ENCODE measurements at regions not wholly inside any gene's neighbourhood (a gene's known extent, or its start where the extent isn't known, plus 50 kb on each side); places are given as distances from the start of the nearest gene placed in this dataset.
A peak's percentile ranks its signal among the peaks of the same experiment; 100 is the strongest.

GRCh38 chr13:21965095-21965494 is 294.2 kb downstream of the FGF9 start:
- H4K20me1 ChIP-seq = no peaks in the 10 kb centered on the region
- H3K4me3 ChIP-seq = 0 out of 20 replicates have a peak overlapping the region, but pooled peaks of 1 of the 10 experiments have one; percentile 4
- H3K4me1 ChIP-seq = peaks cover 9 to 61% (median 55%) of the 10 kb centered on the region in 10 experiments; a peak in 19 of 20 replicates
- H3K9ac ChIP-seq = peak overlapping the region in 3 of 11 experiments; percentile 46 to 65 (median 57); a peak in 5 of 22 replicates
- no peak for TF ChIP-seq Cebpa-rat (IDR thresholded peaks at IDR 0.05)
- peak overlapping the region in 5 of 11 experiments; percentile 15 to 72 (median 63); a peak in 8 of 22 replicates for H3K27ac ChIP-seq
- H3K4me2 ChIP-seq = peak overlapping the region in 9 of 11 experiments; percentile 6 to 95 (median 75); a peak in 16 of 22 replicates
- no peaks in the 10 kb centered on the region; a peak in 1 of 22 replicates for H3K36me3 ChIP-seq
- peaks cover 13 to 40% (median 31%) of the 10 kb centered on the region in 11 experiments for H3K9me3 ChIP-seq (replicated peaks in 1 of 11)
- no peaks in the 10 kb centered on the region; a peak in 1 of 22 replicates for H3K27me3 ChIP-seq

GRCh38 chr13:21966014-21966413 is 295.1 kb downstream of the FGF9 start:
- Histone ChIP-seq H3K4me1 (peaks cover 9 to 70% (median 62%) of the 10 kb centered on the region in 10 experiments; a peak in 19 of 20 replicates), H3K27me3 (no peaks in the 10 kb centered on the region; a peak in 1 of 22 replicates), H3K36me3 (no peaks in the 10 kb centered on the region; a peak in 1 of 22 replicates), H3K4me3 (peak overlapping the region in 2 of 10 experiments; percentile 4 to 18; a peak in 3 of 20 replicates), H3K9ac (peak overlapping the region in 5 of 11 experiments; percentile 15 to 65 (median 46); a peak in 6 of 22 replicates), H3K9me3 (replicated peaks in 1 of 11) (peaks cover 13 to 34% (median 24%) of the 10 kb centered on the region in 11 experiments), H4K20me1 (no peaks in the 10 kb centered on the region), H3K4me2 (peak overlapping the region; percentile 28 to 95 (median 72); a peak in 21 of 22 replicates), H3K27ac (peak overlapping the region in 6 of 11 experiments; percentile 2 to 72 (median 60); a peak in 9 of 22 replicates)
- TF ChIP-seq Cebpa-rat (IDR thresholded peaks at IDR 0.05) = no peak

GRCh38 chr13:21967871-21968270 is 297.0 kb downstream of the FGF9 start:
- Histone ChIP-seq H3K4me1 (peaks cover 9 to 74% (median 62%) of the 10 kb centered on the region in 10 experiments; a peak in 19 of 20 replicates), H3K4me2 (peak overlapping the region in 8 of 11 experiments; percentile 52 to 95 (median 66); a peak in 14 of 22 replicates)
- TF ChIP-seq Cebpa-rat (IDR thresholded peaks at IDR 0.05) = no peak

GRCh38 chr13:21970172-21970571 is 299.3 kb downstream of the FGF9 start:
- Histone ChIP-seq H3K4me2 (peak overlapping the region in 9 of 11 experiments; percentile 33 to 95 (median 65); a peak in 17 of 22 replicates), H4K20me1 (no peaks in the 10 kb centered on the region), H3K4me3 (no peak overlapping the region), H3K27ac (peak overlapping the region in 5 of 11 experiments; percentile 28 to 59 (median 53); a peak in 7 of 22 replicates), H3K36me3 (no peaks in the 10 kb centered on the region), H3K9ac (no peak overlapping the region), H3K9me3 (replicated peaks in 1 of 11) (no peaks in the 10 kb centered on the region; a peak in 1 of 22 replicates), H3K4me1 (peaks cover 9 to 67% (median 56%) of the 10 kb centered on the region in 10 experiments; a peak in 19 of 20 replicates), H3K27me3 (no peaks in the 10 kb centered on the region; a peak in 1 of 22 replicates)
- no peak for TF ChIP-seq Cebpa-rat (IDR thresholded peaks at IDR 0.05)

More at GRCh38 chr13:21967871-21968270, 297.0 kb downstream of the FGF9 start:
- H3K27me3 ChIP-seq = no peaks in the 10 kb centered on the region; a peak in 1 of 22 replicates
- no peaks in the 10 kb centered on the region for H3K36me3 ChIP-seq
- H3K27ac ChIP-seq = peak overlapping the region in 5 of 11 experiments; percentile 8 to 65 (median 58); a peak in 9 of 22 replicates
- H3K9ac ChIP-seq = peak overlapping the region in 1 of 11 experiments; percentile 45; a peak in 1 of 22 replicates
- H4K20me1 ChIP-seq = no peaks in the 10 kb centered on the region
- H3K4me3 ChIP-seq = no peak overlapping the region
- peaks cover 0 to 16% (median 7%) of the 10 kb centered on the region in 11 experiments; a peak in 15 of 22 replicates for H3K9me3 ChIP-seq (replicated peaks in 1 of 11)

- no peak for TF ChIP-seq Cebpa-rat (IDR thresholded peaks at IDR 0.05)
- Histone ChIP-seq H4K20me1 (no peaks in the 10 kb centered on the region), H3K36me3 (no peaks in the 10 kb centered on the region), H3K9ac (no peak overlapping the region), H3K9me3 (replicated peaks in 1 of 11) (peaks cover 0 to 4% (median 0%) of the 10 kb centered on the region in 11 experiments; a peak in 4 of 22 replicates), H3K4me3 (no peak overlapping the region), H3K4me2 (peak overlapping the region in 6 of 11 experiments; percentile 52 to 95 (median 70); a peak in 10 of 22 replicates), H3K27me3 (no peaks in the 10 kb centered on the region; a peak in 1 of 22 replicates), H3K27ac (peak overlapping the region in 1 of 11 experiments; percentile 9; a peak in 1 of 22 replicates), H3K4me1 (peaks cover 7 to 59% (median 48%) of the 10 kb centered on the region in 10 experiments; a peak in 19 of 20 replicates)
Observed at GRCh38 chr13:21970918-21971317, 300.0 kb downstream of the FGF9 start.

- no peaks in the 10 kb centered on the region for H3K36me3 ChIP-seq
- no peak for TF ChIP-seq Cebpa-rat (IDR thresholded peaks at IDR 0.05)
- no peak overlapping the region for H3K4me3 ChIP-seq
- H3K27ac ChIP-seq = no peak overlapping the region
- H3K4me1 ChIP-seq = peaks cover 0 to 49% (median 38%) of the 10 kb centered on the region in 10 experiments; a peak in 16 of 20 replicates
- H3K9me3 ChIP-seq (replicated peaks in 1 of 11) = peaks cover 0 to 9% (median 0%) of the 10 kb centered on the region in 11 experiments; a peak in 4 of 22 replicates
- no peaks in the 10 kb centered on the region; a peak in 1 of 22 replicates for H3K27me3 ChIP-seq
- no peak overlapping the region for H3K4me2 ChIP-seq
- no peaks in the 10 kb centered on the region for H4K20me1 ChIP-seq
- H3K9ac ChIP-seq = no peak overlapping the region
Observed at GRCh38 chr13:21971662-21972621, 301.1 kb downstream of the FGF9 start.

GRCh38 chr13:21973437-21974125 is 302.7 kb downstream of the FGF9 start:
- no peak for TF ChIP-seq Cebpa-rat (IDR thresholded peaks at IDR 0.05)
- Histone ChIP-seq H3K36me3 (no peaks in the 10 kb centered on the region), H4K20me1 (no peaks in the 10 kb centered on the region), H3K27me3 (no peaks in the 10 kb centered on the region; a peak in 1 of 22 replicates), H3K4me2 (no peak overlapping the region), H3K4me3 (no peak overlapping the region), H3K9ac (no peak overlapping the region), H3K27ac (no peak overlapping the region), H3K4me1 (peaks cover 0 to 47% (median 34%) of the 10 kb centered on the region in 10 experiments; a peak in 16 of 20 replicates), H3K9me3 (replicated peaks in 1 of 11) (peaks cover 0 to 9% (median 0%) of the 10 kb centered on the region in 11 experiments; a peak in 4 of 22 replicates)

GRCh38 chr13:21974741-21975140 is 303.9 kb downstream of the FGF9 start:
- Histone ChIP-seq H4K20me1 (no peaks in the 10 kb centered on the region), H3K27ac (no peak overlapping the region), H3K36me3 (no peaks in the 10 kb centered on the region), H3K4me1 (peaks cover 0 to 37% (median 24%) of the 10 kb centered on the region in 10 experiments; a peak in 16 of 20 replicates), H3K9me3 (replicated peaks in 1 of 11) (peaks cover 0 to 9% (median 0%) of the 10 kb centered on the region in 11 experiments; a peak in 4 of 22 replicates), H3K27me3 (no peaks in the 10 kb centered on the region), H3K4me3 (no peak overlapping the region), H3K9ac (no peak overlapping the region), H3K4me2 (no peak overlapping the region; a peak in 2 of 22 replicates)
- no peak for TF ChIP-seq Cebpa-rat (IDR thresholded peaks at IDR 0.05)

Data from BLaER1 treated with 17β-estradiol and CSF1 and Interleukin-3, amounts not matched to agents 10 nM and 100 nM (cell line).